IMR-90 (cell line): ENCODE measurements at regions not wholly inside any gene's neighbourhood (a gene's known extent, or its start where the extent isn't known, plus 50 kb on each side); places are given as distances from the start of the nearest gene placed in this dataset.
A peak's percentile ranks its signal among the peaks of the same experiment; 100 is the strongest.

Experiments used
- ATAC-seq: fragments of 200-7000 bp; cut with Tn5 transposase; 2 replicates; pipeline ENCODE4 v1.9.1; 2020; ENCODE audit warnings: low read depth, mild to moderate bottlenecking, moderate library complexity
- BruUV-seq: library from RNA; stranded (reverse); fragments of 400-500 nt; replicated peaks from 2 replicates; lab custom pipeline; 2021; lab: Mats Ljungman, UMichigan
- CTCF ChIA-PET: fragments of 300-600 bp; formaldehyde crosslinking; extraction: SDS; loops from one replicate; lab custom pipeline; 2021; ENCODE audit warnings: antibody characterized with exemption; lab: Yijun Ruan, JAX
- POLR2A ChIA-PET: fragments of 300-600 bp; sonication (Branson Sonifier 250); formaldehyde crosslinking; loops from one replicate; lab custom pipeline; 2022; ENCODE audit warnings: antibody characterized with exemption; ENCODE audit not compliant: unreplicated experiment; lab: Charles Lee
- DNase-seq: peaks from one replicate; pipeline ENCODE4 v3.0.0; 2013
- H2AFZ ChIP-seq: replicated peaks from 2 replicates; pipeline ENCODE3; 2013; ENCODE audit warnings: low read length, mild to moderate bottlenecking; ENCODE audit not compliant: poor library complexity
- H2AK5ac ChIP-seq: 2 replicates; pipeline ENCODE4 v1.6.1; 2013; ENCODE audit warnings: low read depth, low read length, inconsistent platforms
- H2AK9ac ChIP-seq: replicated peaks from 2 replicates; pipeline ENCODE3; 2013; ENCODE audit warnings: mild to moderate bottlenecking, low read depth, low read length, moderate library complexity; ENCODE audit not compliant: poor library complexity
- H2BK120ac ChIP-seq: 2 replicates; pipeline ENCODE4 v1.6.1; 2013; ENCODE audit warnings: low read depth, low read length, inconsistent platforms
- H2BK15ac ChIP-seq: 3 replicates; pipeline ENCODE4 v1.6.1; 2013; ENCODE audit warnings: low read depth, low read length, inconsistent platforms
- H2BK20ac ChIP-seq: 2 replicates; pipeline ENCODE4 v1.6.1; 2013; ENCODE audit warnings: low read depth, mild to moderate bottlenecking, inconsistent platforms, low read length, moderate library complexity
- H2BK5ac ChIP-seq: 2 replicates; pipeline ENCODE4 v1.6.1; 2013; ENCODE audit warnings: mild to moderate bottlenecking, low read depth, low read length, inconsistent platforms; ENCODE audit not compliant: poor library complexity, severe bottlenecking
- H3K14ac ChIP-seq: replicated peaks from 2 replicates; pipeline ENCODE4 v1.6.1; 2013; ENCODE audit warnings: low read depth, low read length, inconsistent platforms
- H3K18ac ChIP-seq: 2 replicates; pipeline ENCODE4 v1.6.1; 2013; ENCODE audit warnings: low read depth, low read length, control low read depth
- H3K23ac ChIP-seq: 2 replicates; pipeline ENCODE4 v1.6.1; 2013; ENCODE audit warnings: low read depth, low read length, inconsistent platforms
- H3K27ac ChIP-seq: 2 replicates; pipeline ENCODE4 v1.5.1; 2013; ENCODE audit warnings: mild to moderate bottlenecking, control low read depth, low read length; ENCODE audit not compliant: insufficient read depth
- H3K27me3 ChIP-seq: 2 replicates; pipeline ENCODE4 v1.6.1; 2013; ENCODE audit warnings: low read length; ENCODE audit not compliant: control insufficient read depth, insufficient read depth
- H3K36me3 ChIP-seq: 2 replicates; pipeline ENCODE4 v1.6.1; 2013; ENCODE audit warnings: low read length, mixed read lengths; ENCODE audit not compliant: control insufficient read depth, insufficient read depth
- H3K4ac ChIP-seq: 2 replicates; pipeline ENCODE4 v1.6.1; 2013; ENCODE audit warnings: low read depth, low read length, inconsistent platforms
- H3K4me1 ChIP-seq: 2 replicates; pipeline ENCODE4 v1.6.1; 2013; ENCODE audit warnings: low read length, mixed read lengths; ENCODE audit not compliant: control insufficient read depth, insufficient read depth
- H3K4me2 ChIP-seq: 2 replicates; pipeline ENCODE4 v1.6.1; 2013; ENCODE audit warnings: low read depth, mild to moderate bottlenecking, control low read depth, low read length, moderate library complexity
- H3K4me3 ChIP-seq: 2 replicates; pipeline ENCODE4 v1.5.1; 2013; ENCODE audit warnings: low read depth, mild to moderate bottlenecking, control low read depth, low read length, moderate library complexity; ENCODE audit not compliant: insufficient read depth
- H3K56ac ChIP-seq: 2 replicates; pipeline ENCODE4 v1.6.1; 2013; ENCODE audit warnings: low read length, inconsistent platforms; ENCODE audit not compliant: insufficient read depth; ENCODE audit errors: extremely low read depth
- H3K79me1 ChIP-seq, 2 experiments: 2 replicates each; pipeline ENCODE4 v1.6.1; 2013; ENCODE audit warnings: low read length in 2 of 2, inconsistent platforms in 1 of 2, low read depth in 1 of 2
- H3K9ac ChIP-seq: 2 replicates; pipeline ENCODE4 v1.6.1; 2013; ENCODE audit warnings: low read depth, low read length, control low read depth
- H3K9me1 ChIP-seq: 2 replicates; pipeline ENCODE4 v1.6.1; 2013; ENCODE audit warnings: low read length, inconsistent platforms; ENCODE audit not compliant: insufficient read depth
- H3K9me3 ChIP-seq: 2 replicates; pipeline ENCODE4 v1.6.1; 2013; ENCODE audit warnings: low read length; ENCODE audit not compliant: control insufficient read depth, insufficient read depth
- H4K20me1 ChIP-seq: 2 replicates; pipeline ENCODE4 v1.6.1; 2013; ENCODE audit warnings: low read length, inconsistent platforms; ENCODE audit not compliant: insufficient read depth
- H4K5ac ChIP-seq: 2 replicates; pipeline ENCODE4 v1.6.1; 2013; ENCODE audit warnings: mild to moderate bottlenecking, low read depth, low read length, control low read depth
- H4K8ac ChIP-seq, 2 experiments: 2 replicates each; pipeline ENCODE4 v1.6.1; 2013; ENCODE audit warnings: low read depth in 2 of 2, low read length in 2 of 2, control low read depth in 1 of 2, inconsistent platforms in 1 of 2
- H4K91ac ChIP-seq: 2 replicates; pipeline ENCODE4 v1.6.1; 2013; ENCODE audit warnings: low read depth, low read length, inconsistent platforms; ENCODE audit not compliant: insufficient read depth
- BHLHE40 ChIP-seq: fragments of 150-350 bp; IDR thresholded peaks from 2 replicates; pipeline ENCODE4 v1.6.1; 2016; ENCODE audit warnings: mild to moderate bottlenecking, low read depth, low read length
- CEBPB ChIP-seq: IDR thresholded peaks from 2 replicates; pipeline ENCODE4 v1.6.1; 2012; ENCODE audit warnings: low read depth, low read length, improper control_type of control experiment
- CHD1 ChIP-seq: IDR thresholded peaks from 2 replicates; pipeline ENCODE4 v1.6.1; 2012; ENCODE audit warnings: low read depth, low read length, improper control_type of control experiment
- CTCF ChIP-seq: conservative IDR thresholded peaks from 2 replicates; pipeline ENCODE4 v1.5.1; 2012; ENCODE audit warnings: mild to moderate bottlenecking, low read depth, low read length, improper control_type of control experiment
- ELK1 ChIP-seq: fragments of 150-350 bp; IDR thresholded peaks from 2 replicates; pipeline ENCODE4 v1.6.1; 2016; ENCODE audit warnings: low read depth, mild to moderate bottlenecking, low read length, moderate library complexity, borderline replicate concordance
- FOS ChIP-seq: fragments of 150-350 bp; IDR thresholded peaks from 2 replicates; pipeline ENCODE4 v1.6.1; 2016; ENCODE audit warnings: low read depth, low read length
- MAFK ChIP-seq: IDR thresholded peaks from 2 replicates; pipeline ENCODE4 v1.6.1; 2012; ENCODE audit warnings: low read depth, low read length, improper control_type of control experiment
- MAZ ChIP-seq: IDR thresholded peaks from 2 replicates; pipeline ENCODE4 v1.6.1; 2012; ENCODE audit warnings: low read depth, mild to moderate bottlenecking, low read length, improper control_type of control experiment, moderate library complexity, borderline replicate concordance
- MXI1 ChIP-seq: IDR thresholded peaks from 2 replicates; pipeline ENCODE4 v1.6.1; 2012; ENCODE audit warnings: low read depth, mild to moderate bottlenecking, low read length, moderate library complexity, borderline replicate concordance
- NFE2L2 ChIP-seq: fragments of 150-350 bp; IDR thresholded peaks from 2 replicates; pipeline ENCODE4 v1.6.1; 2016; ENCODE audit warnings: low read depth, mild to moderate bottlenecking, low read length
- POLR2A ChIP-seq: IDR thresholded peaks from 2 replicates; pipeline ENCODE4 v1.6.1; 2012; ENCODE audit warnings: mild to moderate bottlenecking, low read depth, low read length
- RAD21 ChIP-seq: IDR thresholded peaks from 2 replicates; pipeline ENCODE4 v1.6.1; 2012; ENCODE audit warnings: low read length, improper control_type of control experiment
- RCOR1 ChIP-seq: IDR thresholded peaks from 2 replicates; pipeline ENCODE4 v1.6.1; 2012; ENCODE audit warnings: mild to moderate bottlenecking, low read length, improper control_type of control experiment; ENCODE audit not compliant: insufficient replicate concordance
- RFX5 ChIP-seq: IDR thresholded peaks from 2 replicates; pipeline ENCODE4 v1.8.0; 2012; ENCODE audit warnings: low read depth, mild to moderate bottlenecking, low read length, moderate library complexity
- SMC3 ChIP-seq: fragments of 150-350 bp; IDR thresholded peaks from 2 replicates; pipeline ENCODE4 v1.6.1; 2016; ENCODE audit warnings: low read depth, mild to moderate bottlenecking, antibody characterized with exemption, low read length, moderate library complexity
- USF2 ChIP-seq: fragments of 150-350 bp; IDR thresholded peaks from 2 replicates; pipeline ENCODE4 v1.6.1; 2017; ENCODE audit warnings: mild to moderate bottlenecking, antibody characterized with exemption, low read length, low read depth
- WGBS, 2 experiments: methylation state at CpG; one replicate each; pipeline versions ENCODE4 v1.1.5 to v1.1.7; 2013; ENCODE audit warnings: missing lambda C conversion rate in 2 of 2; ENCODE audit not compliant: insufficient read length in 1 of 2; ENCODE audit errors: extremely low coverage in 2 of 2; 5-methylcytosine and 5-hydroxymethylcytosine counted together
- dilution Hi-C: fragments of 300-500 bp; cut with HindIII; formaldehyde crosslinking; loops from one replicate; pipeline ENCODE4 v1.14.3; 2018; ENCODE audit warnings: low sequenced_read_pairs; ENCODE audit not compliant: unreplicated experiment
- in situ Hi-C: fragments of 300-500 bp; cut with MboI; formaldehyde crosslinking; loops from 3 replicates; pipeline ENCODE4 v1.14.3; 2019; ENCODE audit warnings: low sequenced_read_pairs, inconsistent platforms, mixed read lengths
- intact Hi-C: fragments of 100-400 bp; cut with micrococcal nuclease; formaldehyde crosslinking; loops from 2 replicates; pipeline ENCODE4 v1.10.0; 2022

GRCh38 chr18:2423761-2424160 lies 147.5 kb downstream of the METTL4 start:
- DNase-seq (no peak), ATAC-seq (no peak)
- Histone ChIP-seq H3K36me3 (no peaks in the 10 kb centered on the region), H3K27ac (no peak overlapping the region), H3K4me3 (no peak overlapping the region), H3K27me3 (no peaks in the 10 kb centered on the region), H2BK20ac (peak overlapping the region; percentile 55; the same call in 1 of the 2 replicates), H3K4me2 (no peak overlapping the region), H3K56ac (no peak overlapping the region), H4K91ac (no peak overlapping the region), H3K14ac (no peak overlapping the region), H3K9me1 (peaks cover under 1% of the 10 kb centered on the region; the same call in 1 of the 2 replicates), H3K18ac (no peak overlapping the region; the same call in 1 of the 2 replicates), H2AK5ac (no peak overlapping the region), H4K20me1 (no peaks in the 10 kb centered on the region), H3K4ac (no peak overlapping the region), H2AFZ (no peak overlapping the region), H3K9me3 (no peaks in the 10 kb centered on the region), H3K4me1 (no peaks in the 10 kb centered on the region; the same call in 1 of the 2 replicates), H3K79me1 (no peaks in the 10 kb centered on the region), H2AK9ac (no peak overlapping the region), H3K23ac (no peak overlapping the region), H4K8ac (no peak overlapping the region), H2BK120ac (no peak overlapping the region), H2BK5ac (no peak overlapping the region), H2BK15ac (no peak overlapping the region), H3K9ac (no peak overlapping the region), H4K5ac (no peak overlapping the region)
- intact Hi-C loops, result no loop called here
- in situ Hi-C loops, result no loop called here
- TF ChIP-seq ELK1, result no peak
- TF ChIP-seq RAD21, result no peak
- no peak for TF ChIP-seq RCOR1
- no peak for TF ChIP-seq POLR2A
- no peak for TF ChIP-seq FOS
- no peak for TF ChIP-seq RFX5
- no peak for TF ChIP-seq MXI1
- TF ChIP-seq NFE2L2, result no peak
- no peak for TF ChIP-seq SMC3
- TF ChIP-seq MAFK, result no peak
- TF ChIP-seq CEBPB, result no peak
- no peak for TF ChIP-seq BHLHE40
- no peak for TF ChIP-seq CTCF
- no peak for TF ChIP-seq CHD1
- TF ChIP-seq MAZ, result no peak
- no peak for TF ChIP-seq USF2
- no CpG with 5 or more reads among the region's 5 CpGs for WGBS, 2 experiments
- CTCF ChIA-PET, result no interaction called here
- POLR2A ChIA-PET, result no interaction called here
- dilution Hi-C loops, result no loop called here
- BruUV-seq, result no TSS peak
